Skin of body (tissue), 1 donor: ENCODE measurements at regions not wholly inside any gene's neighbourhood (a gene's known extent, or its start where the extent isn't known, plus 50 kb on each side); places are given as distances from the start of the nearest gene placed in this dataset.
A peak's percentile ranks its signal among the peaks of the same experiment; 100 is the strongest.

Experiments used
- DNase-seq: peaks from one replicate; lab custom pipeline; 2025; lab: John Stamatoyannopoulos, UW

GRCh38 chr2:41040782-41041520 is 589.1 kb upstream of the SLC8A1 start:
- no peak for DNase-seq

GRCh38 chr2:41042343-41042742 is 590.5 kb upstream of the SLC8A1 start:
- no peak for DNase-seq

GRCh38 chr2:41061356-41061755 is 609.5 kb upstream of the SLC8A1 start:
- DNase-seq, result peak; percentile 84

GRCh38 chr2:41062336-41062735 is 610.4 kb upstream of the SLC8A1 start:
- no peak for DNase-seq

GRCh38 chr2:41066168-41066567 is 614.3 kb upstream of the SLC8A1 start:
- no peak for DNase-seq

- DNase-seq, result no peak
Measured at GRCh38 chr2:41068740-41069139, 616.9 kb upstream of the SLC8A1 start.

GRCh38 chr2:41078341-41078740 is 626.5 kb upstream of the SLC8A1 start:
- DNase-seq, result no peak

- DNase-seq, result no peak
Measured at GRCh38 chr2:41079011-41079410, 627.1 kb upstream of the SLC8A1 start.

GRCh38 chr2:41084321-41084720 is 632.4 kb upstream of the SLC8A1 start:
- DNase-seq, result peak; percentile 35

GRCh38 chr2:41087946-41088345 is 636.1 kb upstream of the SLC8A1 start:
- peak; percentile 73 for DNase-seq

- DNase-seq, result no peak
Measured at GRCh38 chr2:41101281-41101680, 649.4 kb upstream of the SLC8A1 start.

- no peak for DNase-seq
Measured at GRCh38 chr2:41109744-41110143, 657.9 kb upstream of the SLC8A1 start.

- no peak for DNase-seq
Measured at GRCh38 chr2:41111836-41112627, 660.1 kb upstream of the SLC8A1 start.

GRCh38 chr2:41116106-41116797 is 664.4 kb upstream of the SLC8A1 start:
- DNase-seq, result no peak

GRCh38 chr2:41119489-41119888 is 667.6 kb upstream of the SLC8A1 start:
- DNase-seq, result no peak

GRCh38 chr2:41123341-41123740 is 671.5 kb upstream of the SLC8A1 start:
- no peak for DNase-seq

- DNase-seq, result no peak
Measured at GRCh38 chr2:41127351-41127750, 675.5 kb upstream of the SLC8A1 start.

GRCh38 chr2:41129988-41130387 is 678.1 kb upstream of the SLC8A1 start:
- no peak for DNase-seq

- DNase-seq, result no peak
Measured at GRCh38 chr2:41137031-41137430, 685.1 kb upstream of the SLC8A1 start.

- DNase-seq, result no peak
Measured at GRCh38 chr2:41141146-41141791, 689.4 kb upstream of the SLC8A1 start.

GRCh38 chr2:41142478-41142877 is 690.6 kb upstream of the SLC8A1 start:
- no peak for DNase-seq

GRCh38 chr2:41145066-41145465 is 693.2 kb upstream of the SLC8A1 start:
- no peak for DNase-seq
